Tibial artery (tissue), 4 donors: ENCODE measurements at regions not wholly inside any gene's neighbourhood (a gene's known extent, or its start where the extent isn't known, plus 50 kb on each side); places are given as distances from the start of the nearest gene placed in this dataset.

Experiments used
- DNase-seq, 2 donors: peaks; one replicate each; pipeline ENCODE4 v3.0.0-alpha.2; 2019
- H3K27ac ChIP-seq, 2 donors: fragments of 200-600 bp; sonication (generic) in 1 of 2; 1 replicate in 1 of 2; 2 replicates in 1 of 2; pipeline ENCODE4 v1.5.1; 2018 to 2019; ENCODE audit warnings: mild to moderate bottlenecking in 1 of 2
- H3K27me3 ChIP-seq, 2 donors: fragments of 200-600 bp; sonication (generic) in 1 of 2; one replicate each; pipeline versions ENCODE4 v1.5.1 to v1.6.0; 2016 to 2019
- H3K36me3 ChIP-seq, 3 donors: fragments of 200-600 bp; sonication (generic) in 2 of 3; one replicate each; pipeline ENCODE4 v1.5.1; 2016 to 2019; ENCODE audit warnings: mild to moderate bottlenecking in 2 of 3
- H3K4me1 ChIP-seq, 4 donors: fragments of 200-600 bp; sonication (generic) in 2 of 4; 1 replicate in 3 of 4; 2 replicates in 1 of 4; pipeline ENCODE4 v1.5.1; 2016 to 2019
- H3K4me3 ChIP-seq, 2 donors: fragments of 200-600 bp; sonication (generic) in 1 of 2; 1 replicate in 1 of 2; 2 replicates in 1 of 2; pipeline ENCODE4 v1.5.1; 2018 to 2019; ENCODE audit warnings: mild to moderate bottlenecking in 2 of 2
- H3K9me3 ChIP-seq, 3 donors: fragments of 200-600 bp; sonication (generic) in 1 of 3; one replicate each; pipeline ENCODE4 v1.5.1; 2016 to 2019
- CTCF ChIP-seq, 2 experiments: fragments of 200-600 bp in 1 of 2; fragments of 450-650 bp in 1 of 2; IDR thresholded peaks; one replicate each; pipeline ENCODE4 v1.5.1; 2017 to 2019; ENCODE audit warnings: antibody characterized with exemption in 2 of 2, mild to moderate bottlenecking in 1 of 2, moderate library complexity in 1 of 2
- intact Hi-C: fragments of 100-400 bp; cut with DNase I; formaldehyde crosslinking; loops from one replicate; pipeline ENCODE4 v1.15.0; 2023; ENCODE audit warnings: low total_unique reads

- peaks cover 3 to 33% (median 29%) of the 10 kb centered on the region in 3 donors for H3K9me3 ChIP-seq
- no peaks in the 10 kb centered on the region for H3K4me1 ChIP-seq
- no peak for TF ChIP-seq CTCF (IDR thresholded peaks at IDR 0.05)
- no peak overlapping the region for H3K4me3 ChIP-seq
- no peak overlapping the region for H3K27ac ChIP-seq
- no peaks in the 10 kb centered on the region for H3K36me3 ChIP-seq
- DNase-seq = no peak
- H3K27me3 ChIP-seq = no peaks in the 10 kb centered on the region
- intact Hi-C loops = no loop called here
Observed at GRCh38 chr9:82443312-82443711, 454.7 kb downstream of the SPATA31D1 start.

GRCh38 chr9:82445556-82445955, 457.0 kb downstream of the SPATA31D1 start:
- Histone ChIP-seq H3K27me3 (no peaks in the 10 kb centered on the region), H3K4me1 (no peaks in the 10 kb centered on the region), H3K36me3 (no peaks in the 10 kb centered on the region), H3K4me3 (no peak overlapping the region), H3K27ac (no peak overlapping the region), H3K9me3 (peaks cover 3 to 19% (median 16%) of the 10 kb centered on the region in 3 donors)
- no peak for DNase-seq
- intact Hi-C loops = no loop called here
- TF ChIP-seq CTCF (IDR thresholded peaks at IDR 0.05) = no peak

GRCh38 chr9:82447343-82447742, 458.8 kb downstream of the SPATA31D1 start:
- Histone ChIP-seq H3K4me1 (no peaks in the 10 kb centered on the region), H3K9me3 (peaks cover 9% of the 10 kb centered on the region in 3 donors), H3K27ac (no peak overlapping the region), H3K36me3 (no peaks in the 10 kb centered on the region), H3K27me3 (no peaks in the 10 kb centered on the region), H3K4me3 (no peak overlapping the region)
- intact Hi-C loops = no loop called here
- no peak for DNase-seq
- no peak for TF ChIP-seq CTCF (IDR thresholded peaks at IDR 0.05)

DNA sequence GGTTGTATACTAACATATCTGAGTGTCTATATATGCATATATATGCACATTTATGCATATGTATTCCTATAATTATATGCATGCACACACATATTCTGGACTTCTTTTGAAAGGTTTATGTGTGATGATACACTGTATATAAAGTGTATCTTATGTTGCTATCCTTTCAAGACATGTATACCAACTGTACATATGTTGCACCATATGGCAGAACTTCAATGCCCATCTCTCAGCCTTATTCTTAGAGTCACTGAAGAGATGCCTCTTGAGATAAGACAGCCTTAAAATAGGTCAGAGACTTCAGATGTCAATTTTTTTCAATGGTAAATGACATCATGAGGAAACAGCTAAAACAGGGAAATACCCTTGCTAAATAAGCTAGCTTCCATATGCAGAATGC, 461.4 kb downstream of the SPATA31D1 start:
- Histone ChIP-seq H3K27ac (no peak overlapping the region), H3K4me1 (no peaks in the 10 kb centered on the region), H3K36me3 (no peaks in the 10 kb centered on the region), H3K9me3 (peaks cover 9 to 12% (median 9%) of the 10 kb centered on the region in 3 donors), H3K27me3 (no peaks in the 10 kb centered on the region), H3K4me3 (no peak overlapping the region)
- DNase-seq = no peak
- no peak for TF ChIP-seq CTCF (IDR thresholded peaks at IDR 0.05)
- intact Hi-C loops = loop anchor here (5.0 kb wide), 1 partner anchor 332 kb away; no protein-coding TSS in a partner anchor

- Histone ChIP-seq H3K9me3 (peaks cover 0 to 6% (median 5%) of the 10 kb centered on the region in 3 donors), H3K4me1 (no peaks in the 10 kb centered on the region), H3K27me3 (no peaks in the 10 kb centered on the region), H3K36me3 (no peaks in the 10 kb centered on the region), H3K4me3 (no peak overlapping the region), H3K27ac (no peak overlapping the region)
- no peak for DNase-seq
- no peak for TF ChIP-seq CTCF (IDR thresholded peaks at IDR 0.05)
- intact Hi-C loops = loop anchor here (5.0 kb wide), 1 partner anchor 328 kb away; no protein-coding TSS in a partner anchor
Observed at GRCh38 chr9:82454509-82455190, 466.1 kb downstream of the SPATA31D1 start.
